Loucy (cell line): ENCODE measurements at regions not wholly inside any gene's neighbourhood (a gene's known extent, or its start where the extent isn't known, plus 50 kb on each side); places are given as distances from the start of the nearest gene placed in this dataset.

Experiments used
- EZH2phosphoT487 ChIP-seq: fragments of 200-600 bp; IDR thresholded peaks from 2 replicates; pipeline ENCODE4 v1.6.1; 2018; ENCODE audit warnings: antibody characterized with exemption, mild to moderate bottlenecking, moderate library complexity, borderline replicate concordance
- TF ChIP-seq, protein P1 (sequence below): fragments of 200-600 bp; sonication (generic); conservative IDR thresholded peaks from 2 replicates; pipeline ENCODE4 v1.5.1; 2014; ENCODE audit warnings: mild to moderate bottlenecking, antibody characterized with exemption, low read length

GRCh38 chr13:55566334-55566733 is 1574.4 kb upstream of the PRR20A start:
- TF ChIP-seq, protein P1, sequence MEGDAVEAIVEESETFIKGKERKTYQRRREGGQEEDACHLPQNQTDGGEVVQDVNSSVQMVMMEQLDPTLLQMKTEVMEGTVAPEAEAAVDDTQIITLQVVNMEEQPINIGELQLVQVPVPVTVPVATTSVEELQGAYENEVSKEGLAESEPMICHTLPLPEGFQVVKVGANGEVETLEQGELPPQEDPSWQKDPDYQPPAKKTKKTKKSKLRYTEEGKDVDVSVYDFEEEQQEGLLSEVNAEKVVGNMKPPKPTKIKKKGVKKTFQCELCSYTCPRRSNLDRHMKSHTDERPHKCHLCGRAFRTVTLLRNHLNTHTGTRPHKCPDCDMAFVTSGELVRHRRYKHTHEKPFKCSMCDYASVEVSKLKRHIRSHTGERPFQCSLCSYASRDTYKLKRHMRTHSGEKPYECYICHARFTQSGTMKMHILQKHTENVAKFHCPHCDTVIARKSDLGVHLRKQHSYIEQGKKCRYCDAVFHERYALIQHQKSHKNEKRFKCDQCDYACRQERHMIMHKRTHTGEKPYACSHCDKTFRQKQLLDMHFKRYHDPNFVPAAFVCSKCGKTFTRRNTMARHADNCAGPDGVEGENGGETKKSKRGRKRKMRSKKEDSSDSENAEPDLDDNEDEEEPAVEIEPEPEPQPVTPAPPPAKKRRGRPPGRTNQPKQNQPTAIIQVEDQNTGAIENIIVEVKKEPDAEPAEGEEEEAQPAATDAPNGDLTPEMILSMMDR: no peak
- no peak for TF ChIP-seq EZH2phosphoT487
